ENCODE measurements at regions not wholly inside any gene's neighbourhood (a gene's known extent, or its start where the extent isn't known, plus 50 kb on each side); places are given as distances from the start of the nearest gene placed in this dataset.

- TF ChIP-seq CTCF (IDR thresholded peaks at IDR 0.05) (no peak), POLR2AphosphoS5 (IDR thresholded peaks at IDR 0.05) (no peak)
Observed at GRCh38 chr2:16313235-16313975, 352.2 kb downstream of the CYRIA start.
